ENCODE measurements at regions not wholly inside any gene's neighbourhood (a gene's known extent, or its start where the extent isn't known, plus 50 kb on each side); places are given as distances from the start of the nearest gene placed in this dataset.

DNA sequence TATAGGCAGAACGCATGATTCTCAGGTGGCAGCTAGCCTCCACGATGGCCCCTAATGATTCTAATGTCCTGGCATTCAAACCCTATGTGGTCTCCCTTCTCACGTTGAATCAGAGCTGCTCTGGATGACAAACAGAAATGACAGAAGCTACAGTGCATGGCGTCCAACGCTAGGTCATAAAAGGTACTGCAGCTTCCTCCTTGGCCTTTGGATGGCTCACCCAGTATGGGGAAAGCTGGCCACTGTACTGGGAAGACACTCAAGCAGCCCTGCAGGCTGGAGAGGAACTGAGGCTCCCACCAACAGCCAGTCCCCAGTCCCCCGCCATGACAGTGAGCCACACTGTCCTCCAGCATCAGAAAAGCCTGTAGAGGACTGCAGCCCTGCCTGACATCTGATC, 286.3 kb downstream of the FAM43A start:
- Histone ChIP-seq H3K9me2 (ENCODE audit: insufficient read depth) (no peaks in the 10 kb centered on the region), H3K27ac (no peak overlapping the region), H3K27me3 (ENCODE audit: insufficient read depth, low read depth) (peaks cover 15% of the 10 kb centered on the region), H3K4me3 (no peak overlapping the region), H3K4me1 (replicated peaks; ENCODE audit: insufficient read depth) (no peaks in the 10 kb centered on the region), H3K9me3 (ENCODE audit: insufficient read depth, low read depth) (no peaks in the 10 kb centered on the region), H3K4me2 (no peak overlapping the region), H2AFZ (no peak overlapping the region), H3K36me3 (ENCODE audit: low read depth) (no peaks in the 10 kb centered on the region), H3K79me2 (ENCODE audit: low read depth) (no peaks in the 10 kb centered on the region), H3F3A (ENCODE audit: insufficient read depth, low read depth) (no peaks in the 10 kb centered on the region), H4K20me1 (ENCODE audit: insufficient read depth) (no peaks in the 10 kb centered on the region)
- DNase-seq, result no peak
- intact Hi-C loops (cut with micrococcal nuclease; ENCODE audit: unreplicated experiment), result no loop called here
- no TSS peak for BruUV-seq (replicated peaks)
- TF ChIP-seq, protein P1, sequence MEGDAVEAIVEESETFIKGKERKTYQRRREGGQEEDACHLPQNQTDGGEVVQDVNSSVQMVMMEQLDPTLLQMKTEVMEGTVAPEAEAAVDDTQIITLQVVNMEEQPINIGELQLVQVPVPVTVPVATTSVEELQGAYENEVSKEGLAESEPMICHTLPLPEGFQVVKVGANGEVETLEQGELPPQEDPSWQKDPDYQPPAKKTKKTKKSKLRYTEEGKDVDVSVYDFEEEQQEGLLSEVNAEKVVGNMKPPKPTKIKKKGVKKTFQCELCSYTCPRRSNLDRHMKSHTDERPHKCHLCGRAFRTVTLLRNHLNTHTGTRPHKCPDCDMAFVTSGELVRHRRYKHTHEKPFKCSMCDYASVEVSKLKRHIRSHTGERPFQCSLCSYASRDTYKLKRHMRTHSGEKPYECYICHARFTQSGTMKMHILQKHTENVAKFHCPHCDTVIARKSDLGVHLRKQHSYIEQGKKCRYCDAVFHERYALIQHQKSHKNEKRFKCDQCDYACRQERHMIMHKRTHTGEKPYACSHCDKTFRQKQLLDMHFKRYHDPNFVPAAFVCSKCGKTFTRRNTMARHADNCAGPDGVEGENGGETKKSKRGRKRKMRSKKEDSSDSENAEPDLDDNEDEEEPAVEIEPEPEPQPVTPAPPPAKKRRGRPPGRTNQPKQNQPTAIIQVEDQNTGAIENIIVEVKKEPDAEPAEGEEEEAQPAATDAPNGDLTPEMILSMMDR (conservative IDR thresholded peaks at IDR 0.05), result no peak
- no peak for TF ChIP-seq EZH2 (IDR thresholded peaks at IDR 0.05; ENCODE audit: low read depth)
- ChIA-PET CTCF (no interaction called here), POLR2A (ENCODE audit: unreplicated experiment) (no interaction called here)

DNA sequence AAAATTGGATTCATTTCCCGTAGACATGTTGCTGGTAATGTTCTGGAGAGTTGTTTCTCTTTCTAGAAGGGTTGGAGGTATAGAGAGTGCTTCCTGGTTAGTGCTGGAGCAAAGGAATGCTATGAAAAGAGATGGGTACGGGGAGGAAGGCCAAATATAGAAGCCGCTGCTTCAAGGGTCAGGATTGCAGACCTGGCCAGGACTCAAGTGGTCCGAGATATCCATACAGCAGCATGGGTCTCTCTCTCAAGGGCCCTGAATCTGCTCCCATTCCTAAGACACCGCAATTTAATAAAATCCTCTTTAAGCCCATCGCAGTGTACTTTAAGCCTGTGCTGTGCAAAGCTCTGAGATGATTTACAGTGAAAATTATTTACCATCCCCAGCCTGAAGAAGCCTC, 287.0 kb downstream of the FAM43A start:
- DNase-seq, result no peak
- no peaks in the 10 kb centered on the region for H3K9me3 ChIP-seq (ENCODE audit: insufficient read depth, low read depth)
- intact Hi-C loops (cut with micrococcal nuclease; ENCODE audit: unreplicated experiment), result no loop called here
- H3K79me2 ChIP-seq (ENCODE audit: low read depth), result no peaks in the 10 kb centered on the region
- BruUV-seq (replicated peaks), result no TSS peak
- H3K27me3 ChIP-seq (ENCODE audit: insufficient read depth, low read depth), result peaks cover 10% of the 10 kb centered on the region; the same call in 1 of the 2 replicates
- H3K36me3 ChIP-seq (ENCODE audit: low read depth), result no peaks in the 10 kb centered on the region
- ChIA-PET POLR2A (ENCODE audit: unreplicated experiment) (interaction anchor here (0.7 kb wide), 1 partner anchor 286 kb away, joined by 3 read pairs; no protein-coding TSS in a partner anchor), CTCF (interaction anchor here (0.7 kb wide), 1 partner anchor 288 kb away, joined by 3 read pairs; no protein-coding TSS in a partner anchor)
- H3F3A ChIP-seq (ENCODE audit: insufficient read depth, low read depth), result no peaks in the 10 kb centered on the region
- H2AFZ ChIP-seq, result no peak overlapping the region
- H3K4me3 ChIP-seq, result no peak overlapping the region
- no peaks in the 10 kb centered on the region for H4K20me1 ChIP-seq (ENCODE audit: insufficient read depth)
- no peaks in the 10 kb centered on the region for H3K9me2 ChIP-seq (ENCODE audit: insufficient read depth)
- no peaks in the 10 kb centered on the region for H3K4me1 ChIP-seq (replicated peaks; ENCODE audit: insufficient read depth)
- TF ChIP-seq, protein P1 (conservative IDR thresholded peaks at IDR 0.05), result no peak
- no peak for TF ChIP-seq EZH2 (IDR thresholded peaks at IDR 0.05; ENCODE audit: low read depth)
- no peak overlapping the region for H3K4me2 ChIP-seq
- no peak overlapping the region for H3K27ac ChIP-seq

DNA sequence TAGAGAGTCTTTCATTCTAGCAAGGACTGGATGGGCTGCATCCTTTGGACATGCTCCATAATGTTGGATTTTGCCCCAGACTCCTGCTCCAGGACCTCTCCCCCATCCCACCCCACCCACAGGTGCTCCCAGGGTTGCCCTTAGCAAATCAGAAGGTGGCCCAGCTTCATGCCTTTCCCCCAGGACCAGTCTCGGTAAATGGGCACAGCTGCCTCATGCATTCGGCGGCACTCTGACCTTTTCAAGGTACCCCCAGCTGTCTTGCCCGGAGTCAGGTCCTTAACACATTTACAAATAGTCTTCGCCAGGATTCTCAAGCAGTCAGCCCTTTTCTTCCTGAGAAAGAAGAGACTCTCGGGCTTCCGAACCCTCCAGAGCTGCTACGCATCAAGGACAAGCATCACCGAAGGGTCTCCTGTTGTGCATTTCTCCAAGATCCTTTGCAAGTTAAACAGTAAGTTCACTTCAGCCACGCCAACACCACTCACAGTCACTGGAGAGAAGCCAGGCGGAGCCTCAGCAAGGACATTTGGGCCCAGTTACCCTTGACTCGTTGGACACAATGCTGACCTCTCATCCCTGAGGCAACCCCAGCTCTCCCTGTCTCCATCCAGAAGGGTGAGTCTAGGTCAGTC, 287.8 kb downstream of the FAM43A start:
- H3K4me1 ChIP-seq (replicated peaks; ENCODE audit: insufficient read depth), result no peaks in the 10 kb centered on the region
- no peaks in the 10 kb centered on the region for H4K20me1 ChIP-seq (ENCODE audit: insufficient read depth)
- no peak for TF ChIP-seq EZH2 (IDR thresholded peaks at IDR 0.05; ENCODE audit: low read depth)
- TF ChIP-seq, protein P1 (conservative IDR thresholded peaks at IDR 0.05), result no peak
- no peak for DNase-seq
- no peaks in the 10 kb centered on the region for H3K9me2 ChIP-seq (ENCODE audit: insufficient read depth)
- H3K79me2 ChIP-seq (ENCODE audit: low read depth), result no peaks in the 10 kb centered on the region
- H3K9me3 ChIP-seq (ENCODE audit: insufficient read depth, low read depth), result no peaks in the 10 kb centered on the region
- ChIA-PET POLR2A (ENCODE audit: unreplicated experiment) (interaction anchor here (0.6 to 0.7 kb wide), 2 partner anchors 204 to 287 kb away, joined by 3 to 7 read pairs; no protein-coding TSS in a partner anchor), CTCF (interaction anchor here (0.7 kb wide), 1 partner anchor 288 kb away, joined by 3 read pairs; no protein-coding TSS in a partner anchor)
- intact Hi-C loops (cut with micrococcal nuclease; ENCODE audit: unreplicated experiment), result no loop called here
- H3K27me3 ChIP-seq (ENCODE audit: insufficient read depth, low read depth), result peaks cover 2% of the 10 kb centered on the region; the same call in 1 of the 2 replicates
- no peaks in the 10 kb centered on the region for H3F3A ChIP-seq (ENCODE audit: insufficient read depth, low read depth)
- no peak overlapping the region for H2AFZ ChIP-seq
- H3K4me3 ChIP-seq, result no peak overlapping the region
- H3K36me3 ChIP-seq (ENCODE audit: low read depth), result no peaks in the 10 kb centered on the region
- no peak overlapping the region for H3K27ac ChIP-seq
- no peak overlapping the region for H3K4me2 ChIP-seq
- BruUV-seq (replicated peaks), result no TSS peak
